ENCODE measurements at regions not wholly inside any gene's neighbourhood (a gene's known extent, or its start where the extent isn't known, plus 50 kb on each side); places are given as distances from the start of the nearest gene placed in this dataset.
"Not testable (repeated sequence)": the region's sequence is repeated elsewhere in the genome, so short reads cannot be mapped to it uniquely, and the experiment has no call there.

GRCh38 chr18:5015213-5015612 lies 181.8 kb downstream of the AKAIN1 start:
- no peak for DNase-seq

GRCh38 chr18:5004031-5004820 lies 192.8 kb downstream of the AKAIN1 start:
- DNase-seq, result not testable (repeated sequence)

- no peak for DNase-seq
These were observed 202.3 kb downstream of the AKAIN1 start for GRCh38 chr18:4994710-4995109.

- no peak for DNase-seq
These were observed 209.3 kb downstream of the AKAIN1 start for GRCh38 chr18:4987452-4988405.

GRCh38 chr18:4986677-4987076 lies 210.4 kb downstream of the AKAIN1 start:
- no peak for DNase-seq

GRCh38 chr18:4986066-4986465 lies 211.0 kb downstream of the AKAIN1 start:
- no peak for DNase-seq

- DNase-seq, result no peak
These were observed 235.7 kb downstream of the AKAIN1 start for GRCh38 chr18:4961121-4961909.

- DNase-seq, result no peak
These were observed 236.5 kb downstream of the AKAIN1 start for GRCh38 chr18:4960578-4960977.

GRCh38 chr18:4931209-4931608 lies 265.8 kb downstream of the AKAIN1 start:
- DNase-seq, result no peak

GRCh38 chr18:4921548-4921947 lies 275.5 kb downstream of the AKAIN1 start:
- no peak for DNase-seq

- DNase-seq, result not testable (repeated sequence)
These were observed 279.5 kb downstream of the AKAIN1 start for GRCh38 chr18:4917509-4917908.

GRCh38 chr18:4908328-4908727 lies 288.7 kb downstream of the AKAIN1 start:
- no peak for DNase-seq

- DNase-seq, result no peak
These were observed 290.2 kb downstream of the AKAIN1 start for GRCh38 chr18:4906856-4907255.

- DNase-seq, result no peak
These were observed 308.6 kb downstream of the AKAIN1 start for GRCh38 chr18:4888251-4889040.

GRCh38 chr18:4878480-4878879 lies 318.6 kb downstream of the AKAIN1 start:
- no peak for DNase-seq

- no peak for DNase-seq
These were observed 325.9 kb downstream of the AKAIN1 start for GRCh38 chr18:4871197-4871596.

GRCh38 chr18:4870177-4870773 lies 326.8 kb downstream of the AKAIN1 start:
- DNase-seq, result no peak

- DNase-seq, result no peak
These were observed 327.9 kb downstream of the AKAIN1 start for GRCh38 chr18:4869155-4869554.

GRCh38 chr18:4858379-4859127 lies 338.5 kb downstream of the AKAIN1 start:
- no peak for DNase-seq

GRCh38 chr18:4854671-4855070 lies 342.4 kb downstream of the AKAIN1 start:
- DNase-seq, result no peak

All from stimulated activated CD4-positive, alpha-beta T cell treated with anti-CD3 and anti-CD28 coated beads, Interleukin-4, amount 100 ng/mL, for 24 hours (primary cell).